ENCODE measurements at regions not wholly inside any gene's neighbourhood (a gene's known extent, or its start where the extent isn't known, plus 50 kb on each side); places are given as distances from the start of the nearest gene placed in this dataset.

GRCh38 chr9:108620767-108621166 is 235.0 kb downstream of the ACTL7B start:
- Histone ChIP-seq H3K9me3 (ENCODE audit: control insufficient read depth in 1 of 2, low read length in 2 of 2) (no peaks in the 10 kb centered on the region), H3K27ac (ENCODE audit: low read length) (no peak overlapping the region), H3K36me3 (ENCODE audit: control insufficient read depth in 1 of 2, insufficient read depth in 2 of 2, low read length in 2 of 2) (no peaks in the 10 kb centered on the region), H3K27me3 (ENCODE audit: low read depth, low read length) (no peaks in the 10 kb centered on the region), H3K4me3 (ENCODE audit: low read depth in 1 of 2, low read length in 2 of 2) (no peak overlapping the region), H3K4me1 (ENCODE audit: control insufficient read depth in 1 of 2, insufficient read depth in 2 of 2, low read length in 2 of 2) (no peaks in the 10 kb centered on the region)

GRCh38 chr9:108618906-108619550 is 236.8 kb downstream of the ACTL7B start:
- Histone ChIP-seq H3K9me3 (ENCODE audit: control insufficient read depth in 1 of 2, low read length in 2 of 2) (no peaks in the 10 kb centered on the region), H3K4me3 (ENCODE audit: low read depth in 1 of 2, low read length in 2 of 2) (no peak overlapping the region), H3K27ac (ENCODE audit: low read length) (no peak overlapping the region), H3K36me3 (ENCODE audit: control insufficient read depth in 1 of 2, insufficient read depth in 2 of 2, low read length in 2 of 2) (no peaks in the 10 kb centered on the region), H3K4me1 (ENCODE audit: control insufficient read depth in 1 of 2, insufficient read depth in 2 of 2, low read length in 2 of 2) (no peaks in the 10 kb centered on the region), H3K27me3 (ENCODE audit: low read depth, low read length) (no peaks in the 10 kb centered on the region)

GRCh38 chr9:108617676-108618075 is 238.1 kb downstream of the ACTL7B start:
- Histone ChIP-seq H3K36me3 (ENCODE audit: control insufficient read depth in 1 of 2, insufficient read depth in 2 of 2, low read length in 2 of 2) (no peaks in the 10 kb centered on the region), H3K27ac (ENCODE audit: low read length) (no peak overlapping the region), H3K27me3 (ENCODE audit: low read depth, low read length) (no peaks in the 10 kb centered on the region), H3K4me3 (ENCODE audit: low read depth in 1 of 2, low read length in 2 of 2) (no peak overlapping the region), H3K9me3 (ENCODE audit: control insufficient read depth in 1 of 2, low read length in 2 of 2) (no peaks in the 10 kb centered on the region), H3K4me1 (ENCODE audit: control insufficient read depth in 1 of 2, insufficient read depth in 2 of 2, low read length in 2 of 2) (no peaks in the 10 kb centered on the region)

- no peaks in the 10 kb centered on the region for H3K9me3 ChIP-seq (ENCODE audit: control insufficient read depth in 1 of 2, low read length in 2 of 2)
Measured at GRCh38 chr9:108615152-108615551, 240.6 kb downstream of the ACTL7B start.

GRCh38 chr9:108612513-108612912 is 243.3 kb downstream of the ACTL7B start:
- Histone ChIP-seq H3K27me3 (ENCODE audit: low read depth, low read length) (no peaks in the 10 kb centered on the region), H3K4me1 (ENCODE audit: control insufficient read depth in 1 of 2, insufficient read depth in 2 of 2, low read length in 2 of 2) (no peaks in the 10 kb centered on the region), H3K4me3 (ENCODE audit: low read depth in 1 of 2, low read length in 2 of 2) (no peak overlapping the region), H3K27ac (ENCODE audit: low read length) (no peak overlapping the region), H3K9me3 (ENCODE audit: control insufficient read depth in 1 of 2, low read length in 2 of 2) (no peaks in the 10 kb centered on the region), H3K36me3 (ENCODE audit: control insufficient read depth in 1 of 2, insufficient read depth in 2 of 2, low read length in 2 of 2) (no peaks in the 10 kb centered on the region)

More at GRCh38 chr9:108615152-108615551, 240.6 kb downstream of the ACTL7B start:
- Histone ChIP-seq H3K4me3 (ENCODE audit: low read depth in 1 of 2, low read length in 2 of 2) (no peak overlapping the region), H3K4me1 (ENCODE audit: control insufficient read depth in 1 of 2, insufficient read depth in 2 of 2, low read length in 2 of 2) (no peaks in the 10 kb centered on the region), H3K27me3 (ENCODE audit: low read depth, low read length) (no peaks in the 10 kb centered on the region), H3K27ac (ENCODE audit: low read length) (no peak overlapping the region), H3K36me3 (ENCODE audit: control insufficient read depth in 1 of 2, insufficient read depth in 2 of 2, low read length in 2 of 2) (no peaks in the 10 kb centered on the region)

GRCh38 chr9:108609897-108610253 is 245.9 kb downstream of the ACTL7B start:
- Histone ChIP-seq H3K9me3 (ENCODE audit: control insufficient read depth in 1 of 2, low read length in 2 of 2) (no peaks in the 10 kb centered on the region), H3K27me3 (ENCODE audit: low read depth, low read length) (no peaks in the 10 kb centered on the region), H3K36me3 (ENCODE audit: control insufficient read depth in 1 of 2, insufficient read depth in 2 of 2, low read length in 2 of 2) (no peaks in the 10 kb centered on the region), H3K4me3 (ENCODE audit: low read depth in 1 of 2, low read length in 2 of 2) (no peak overlapping the region), H3K27ac (ENCODE audit: low read length) (no peak overlapping the region), H3K4me1 (ENCODE audit: control insufficient read depth in 1 of 2, insufficient read depth in 2 of 2, low read length in 2 of 2) (no peaks in the 10 kb centered on the region)

- no peak overlapping the region for H3K4me3 ChIP-seq (ENCODE audit: low read depth in 1 of 2, low read length in 2 of 2)
- H3K27ac ChIP-seq (ENCODE audit: low read length), result no peak overlapping the region
- no peaks in the 10 kb centered on the region for H3K36me3 ChIP-seq (ENCODE audit: control insufficient read depth in 1 of 2, insufficient read depth in 2 of 2, low read length in 2 of 2)
- H3K27me3 ChIP-seq (ENCODE audit: low read depth, low read length), result no peaks in the 10 kb centered on the region
- H3K4me1 ChIP-seq (ENCODE audit: control insufficient read depth in 1 of 2, insufficient read depth in 2 of 2, low read length in 2 of 2), result no peaks in the 10 kb centered on the region
- H3K9me3 ChIP-seq (ENCODE audit: control insufficient read depth in 1 of 2, low read length in 2 of 2), result no peaks in the 10 kb centered on the region
Measured at GRCh38 chr9:108609227-108609896, 246.4 kb downstream of the ACTL7B start.

- no peak overlapping the region for H3K4me3 ChIP-seq (ENCODE audit: low read depth in 1 of 2, low read length in 2 of 2)
- H3K4me1 ChIP-seq (ENCODE audit: control insufficient read depth in 1 of 2, insufficient read depth in 2 of 2, low read length in 2 of 2), result peaks cover 0 to 6% of the 10 kb centered on the region in 2 donors
- no peaks in the 10 kb centered on the region for H3K27me3 ChIP-seq (ENCODE audit: low read depth, low read length)
- no peaks in the 10 kb centered on the region for H3K9me3 ChIP-seq (ENCODE audit: control insufficient read depth in 1 of 2, low read length in 2 of 2)
- H3K27ac ChIP-seq (ENCODE audit: low read length), result no peak overlapping the region
- H3K36me3 ChIP-seq (ENCODE audit: control insufficient read depth in 1 of 2, insufficient read depth in 2 of 2, low read length in 2 of 2), result no peaks in the 10 kb centered on the region
Measured at GRCh38 chr9:108607607-108608006, 248.2 kb downstream of the ACTL7B start.

GRCh38 chr9:108606401-108606800 is 249.4 kb downstream of the ACTL7B start:
- Histone ChIP-seq H3K27ac (ENCODE audit: low read length) (no peak overlapping the region), H3K36me3 (ENCODE audit: control insufficient read depth in 1 of 2, insufficient read depth in 2 of 2, low read length in 2 of 2) (no peaks in the 10 kb centered on the region)

GRCh38 chr9:108603141-108603540 is 252.6 kb downstream of the ACTL7B start:
- no peaks in the 10 kb centered on the region for H3K9me3 ChIP-seq (ENCODE audit: control insufficient read depth in 1 of 2, low read length in 2 of 2)
- H3K4me3 ChIP-seq (ENCODE audit: low read depth in 1 of 2, low read length in 2 of 2), result no peak overlapping the region
- peaks cover 0 to 8% of the 10 kb centered on the region in 2 donors for H3K4me1 ChIP-seq (ENCODE audit: control insufficient read depth in 1 of 2, insufficient read depth in 2 of 2, low read length in 2 of 2)
- H3K27ac ChIP-seq (ENCODE audit: low read length), result no peak overlapping the region
- H3K27me3 ChIP-seq (ENCODE audit: low read depth, low read length), result no peaks in the 10 kb centered on the region
- H3K36me3 ChIP-seq (ENCODE audit: control insufficient read depth in 1 of 2, insufficient read depth in 2 of 2, low read length in 2 of 2), result no peaks in the 10 kb centered on the region

More at GRCh38 chr9:108606401-108606800, 249.4 kb downstream of the ACTL7B start:
- Histone ChIP-seq H3K9me3 (ENCODE audit: control insufficient read depth in 1 of 2, low read length in 2 of 2) (no peaks in the 10 kb centered on the region), H3K4me1 (ENCODE audit: control insufficient read depth in 1 of 2, insufficient read depth in 2 of 2, low read length in 2 of 2) (peaks cover 0 to 8% of the 10 kb centered on the region in 2 donors), H3K4me3 (ENCODE audit: low read depth in 1 of 2, low read length in 2 of 2) (no peak overlapping the region), H3K27me3 (ENCODE audit: low read depth, low read length) (no peaks in the 10 kb centered on the region)

- no peaks in the 10 kb centered on the region for H3K9me3 ChIP-seq (ENCODE audit: control insufficient read depth in 1 of 2, low read length in 2 of 2)
Measured at GRCh38 chr9:108600896-108601295, 254.9 kb downstream of the ACTL7B start.

GRCh38 chr9:108599571-108599970 is 256.2 kb downstream of the ACTL7B start:
- no peak overlapping the region for H3K27ac ChIP-seq (ENCODE audit: low read length)
- H3K4me1 ChIP-seq (ENCODE audit: control insufficient read depth in 1 of 2, insufficient read depth in 2 of 2, low read length in 2 of 2), result peaks cover 0 to 8% of the 10 kb centered on the region in 2 donors
- H3K27me3 ChIP-seq (ENCODE audit: low read depth, low read length), result no peaks in the 10 kb centered on the region
- H3K36me3 ChIP-seq (ENCODE audit: control insufficient read depth in 1 of 2, insufficient read depth in 2 of 2, low read length in 2 of 2), result no peaks in the 10 kb centered on the region
- no peaks in the 10 kb centered on the region for H3K9me3 ChIP-seq (ENCODE audit: control insufficient read depth in 1 of 2, low read length in 2 of 2)
- H3K4me3 ChIP-seq (ENCODE audit: low read depth in 1 of 2, low read length in 2 of 2), result no peak overlapping the region

More at GRCh38 chr9:108600896-108601295, 254.9 kb downstream of the ACTL7B start:
- Histone ChIP-seq H3K4me1 (ENCODE audit: control insufficient read depth in 1 of 2, insufficient read depth in 2 of 2, low read length in 2 of 2) (peaks cover 0 to 8% of the 10 kb centered on the region in 2 donors), H3K4me3 (ENCODE audit: low read depth in 1 of 2, low read length in 2 of 2) (no peak overlapping the region), H3K27ac (ENCODE audit: low read length) (no peak overlapping the region), H3K36me3 (ENCODE audit: control insufficient read depth in 1 of 2, insufficient read depth in 2 of 2, low read length in 2 of 2) (no peaks in the 10 kb centered on the region), H3K27me3 (ENCODE audit: low read depth, low read length) (no peaks in the 10 kb centered on the region)
